GM18861 (cell line): ENCODE measurements at regions not wholly inside any gene's neighbourhood (a gene's known extent, or its start where the extent isn't known, plus 50 kb on each side); places are given as distances from the start of the nearest gene placed in this dataset.

Experiments
- ATAC-seq: cut with Tn5 transposase; IDR thresholded peaks from one replicate; pipeline ENCODE4 v1.9.1; 2021; ENCODE audit not compliant: unreplicated experiment

DNA sequence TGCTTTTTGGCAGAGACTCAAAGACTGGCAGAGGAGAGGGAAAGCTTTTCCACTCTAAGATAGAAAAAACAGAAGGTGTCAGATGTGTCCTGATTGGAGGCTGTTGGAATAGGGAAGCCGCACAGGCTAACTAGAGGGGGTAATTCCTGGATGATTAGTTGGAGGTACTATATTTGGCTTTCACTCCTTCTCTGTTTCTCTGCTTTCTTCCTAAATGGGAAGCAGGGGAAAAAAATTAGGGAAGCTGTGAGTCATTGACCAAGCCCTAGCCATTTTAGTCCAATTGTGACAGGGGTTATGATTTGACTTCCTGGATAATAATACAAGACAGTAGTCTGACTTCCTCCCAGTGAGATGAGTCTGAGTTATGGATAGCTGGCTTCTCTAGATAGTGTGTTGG, 475.2 kb upstream of the CELF2 start:
- no peak for ATAC-seq

DNA sequence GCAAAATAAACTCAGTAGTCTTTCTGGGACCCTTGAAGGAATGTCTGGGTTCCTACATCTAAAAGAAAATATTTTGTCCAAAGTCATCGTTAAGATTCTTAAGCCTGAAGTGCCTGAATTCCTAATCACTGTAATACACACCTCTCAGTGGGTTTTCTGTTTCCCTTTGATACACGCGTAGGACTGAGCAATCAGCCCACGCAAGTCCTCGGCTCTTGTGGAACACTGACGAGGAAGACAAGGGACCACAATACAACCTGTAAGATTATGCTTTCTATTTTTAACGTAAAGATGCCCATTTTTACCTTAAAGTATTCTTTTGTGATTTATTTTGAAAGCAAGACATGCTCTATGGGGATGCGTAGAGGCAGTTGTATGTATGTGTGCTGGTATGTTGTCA, 472.8 kb upstream of the CELF2 start:
- no peak for ATAC-seq

DNA sequence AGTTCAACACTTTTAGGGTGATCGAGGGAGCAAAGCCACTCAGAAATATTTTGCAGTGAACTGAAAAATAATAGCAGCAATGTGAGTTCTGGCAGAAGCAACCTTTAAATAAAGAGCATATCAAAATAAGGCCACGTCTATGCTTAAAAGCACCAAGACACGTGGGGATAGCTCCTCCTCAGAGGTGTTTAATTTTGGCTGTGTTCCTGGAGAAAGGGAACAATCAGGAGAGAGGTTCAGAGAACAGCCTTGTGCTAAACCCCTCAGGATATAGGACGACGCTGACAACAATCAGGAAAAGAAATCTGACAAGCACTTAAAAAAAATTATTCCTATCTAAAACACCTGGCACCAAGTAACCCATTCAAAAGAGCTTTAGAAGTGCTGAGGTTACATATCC, 471.9 kb upstream of the CELF2 start:
- ATAC-seq: no peak

DNA sequence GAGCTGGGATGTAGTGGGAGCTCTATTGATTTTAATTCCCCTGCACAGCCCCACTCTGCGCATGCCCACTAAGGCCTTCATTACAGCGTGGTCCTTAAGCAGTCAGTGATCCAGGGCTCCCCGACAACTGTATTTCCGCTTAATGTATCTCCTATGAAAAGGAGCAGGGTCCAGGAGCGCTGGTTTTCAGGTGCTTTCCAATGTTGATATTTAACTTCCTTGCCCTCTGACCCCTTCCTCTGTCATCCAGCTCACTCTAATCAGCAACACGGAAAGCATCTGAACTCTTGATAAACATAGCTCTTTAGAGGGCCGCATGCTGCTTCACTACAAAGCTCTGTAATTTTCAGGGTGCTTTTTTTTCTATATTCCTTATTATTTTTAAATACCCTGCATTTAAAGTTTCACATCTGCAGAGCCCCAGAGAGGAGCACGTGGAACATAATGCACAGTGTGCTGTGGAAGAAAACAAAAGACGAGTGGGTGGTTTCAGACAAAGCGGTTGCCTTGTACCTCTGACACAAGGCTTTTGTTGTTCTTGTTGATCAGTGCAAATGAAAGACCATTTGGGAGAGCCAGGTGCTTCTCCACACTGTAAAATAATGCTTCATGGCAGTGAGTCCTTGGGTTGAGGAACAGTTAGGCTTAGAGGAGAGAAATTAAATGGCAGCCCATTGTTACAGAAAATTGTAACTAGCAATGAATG, 465.9 kb upstream of the CELF2 start:
- ATAC-seq: no peak

DNA sequence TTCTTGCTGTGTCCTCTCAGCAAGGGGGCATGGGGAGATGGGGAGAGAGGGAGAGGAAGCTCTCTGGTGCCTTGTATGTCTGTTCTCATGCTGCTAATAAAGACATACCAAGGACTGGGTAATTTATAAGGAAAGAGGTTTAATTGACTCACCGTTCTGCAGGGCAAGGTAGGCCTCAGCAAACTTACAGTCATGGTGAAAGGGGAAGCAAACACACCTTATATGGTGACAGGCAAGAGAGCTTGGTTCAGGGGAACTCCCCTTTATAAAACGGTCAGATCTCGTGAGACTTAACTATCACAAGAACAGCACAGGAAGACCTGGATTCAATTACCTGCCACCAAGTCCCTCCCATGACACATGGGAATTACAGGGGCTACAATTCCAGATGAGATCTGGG, 464.7 kb upstream of the CELF2 start:
- ATAC-seq: no peak

DNA sequence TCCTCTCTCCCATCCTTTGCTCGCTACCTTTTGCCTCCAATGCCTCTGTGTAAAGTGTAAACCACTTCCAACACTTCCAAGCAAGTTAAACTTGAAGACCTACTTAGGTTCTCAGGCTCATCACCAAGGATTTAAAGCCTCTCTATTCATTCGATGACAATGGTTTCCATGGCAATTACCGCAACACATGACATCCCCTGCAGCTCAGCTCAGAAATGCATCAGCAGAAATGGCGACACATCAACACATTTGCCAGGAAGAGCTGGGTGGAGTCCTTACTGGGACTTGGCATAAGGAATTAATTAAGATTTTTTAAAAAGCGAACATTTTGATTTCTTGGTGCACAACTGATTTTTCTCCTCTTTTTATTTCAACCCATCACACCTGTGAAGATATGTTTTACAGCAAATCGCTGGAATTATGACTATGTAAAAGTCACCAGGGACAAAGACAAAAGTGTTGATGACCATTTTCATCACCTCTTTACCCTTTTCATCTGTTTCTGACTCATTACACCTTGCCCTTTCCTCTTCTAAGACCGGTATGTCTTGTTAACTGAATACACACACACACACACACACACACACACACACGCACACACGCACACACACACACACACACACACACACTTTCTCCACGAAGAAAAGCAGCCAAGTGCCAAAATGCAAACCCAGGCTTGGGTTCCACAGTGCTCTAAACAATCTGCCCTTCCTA, 453.4 kb upstream of the CELF2 start:
- no peak for ATAC-seq

DNA sequence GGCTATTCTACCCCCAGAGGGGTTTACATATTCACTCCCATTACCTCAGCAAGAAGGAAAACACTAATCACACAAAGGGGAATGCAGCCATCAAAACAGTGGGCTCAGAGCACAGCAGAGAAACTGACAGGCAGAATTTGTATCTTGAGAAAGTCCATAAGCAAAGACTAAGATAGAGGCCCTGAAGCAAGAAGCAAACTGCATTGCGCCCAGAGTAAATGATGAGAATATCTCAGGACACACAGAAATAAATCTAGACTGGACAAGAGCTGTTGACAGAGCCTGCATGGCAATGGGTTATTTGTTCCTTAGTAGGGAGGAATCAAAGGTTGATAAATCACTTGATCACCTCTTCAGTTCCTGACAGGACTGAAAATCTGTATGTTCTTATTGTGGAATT, 440.7 kb upstream of the CELF2 start:
- ATAC-seq: no peak

DNA sequence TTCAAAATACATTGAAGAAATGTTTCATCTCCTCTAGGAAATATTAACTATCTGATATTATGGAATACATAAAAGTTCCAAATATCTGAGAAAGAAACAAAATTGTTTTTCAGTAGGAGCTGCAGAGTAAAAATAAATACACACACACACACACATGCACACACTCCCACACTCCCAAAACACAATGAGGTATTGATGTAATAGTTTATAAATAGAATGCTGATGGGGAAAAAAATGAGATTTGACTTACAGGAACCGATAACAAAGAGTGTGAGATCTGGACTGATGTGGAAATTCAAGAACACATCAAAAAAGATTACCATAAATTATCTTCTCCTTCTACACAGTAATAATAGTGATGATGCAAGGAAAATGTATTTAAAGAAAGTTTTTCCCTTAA, 438.0 kb upstream of the CELF2 start:
- no peak for ATAC-seq

DNA sequence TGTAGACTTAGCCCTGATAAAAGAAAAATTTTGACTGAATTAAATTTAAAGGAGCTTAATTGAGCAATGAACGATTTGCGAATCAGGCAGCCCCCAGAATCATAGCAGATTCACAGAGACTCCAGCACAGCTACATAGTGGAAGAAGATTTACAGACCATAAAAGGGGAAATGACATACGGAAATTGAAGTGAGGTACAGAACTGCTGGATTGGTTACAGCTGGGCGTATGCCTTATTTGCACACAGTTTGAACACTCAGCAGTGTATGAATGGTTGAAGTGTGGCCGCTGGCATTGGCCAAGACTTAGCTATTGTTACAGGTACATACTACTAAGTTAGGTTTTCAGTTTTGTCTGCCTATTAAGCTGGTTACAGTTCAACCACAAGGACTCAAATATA, 433.5 kb upstream of the CELF2 start:
- ATAC-seq: no peak

DNA sequence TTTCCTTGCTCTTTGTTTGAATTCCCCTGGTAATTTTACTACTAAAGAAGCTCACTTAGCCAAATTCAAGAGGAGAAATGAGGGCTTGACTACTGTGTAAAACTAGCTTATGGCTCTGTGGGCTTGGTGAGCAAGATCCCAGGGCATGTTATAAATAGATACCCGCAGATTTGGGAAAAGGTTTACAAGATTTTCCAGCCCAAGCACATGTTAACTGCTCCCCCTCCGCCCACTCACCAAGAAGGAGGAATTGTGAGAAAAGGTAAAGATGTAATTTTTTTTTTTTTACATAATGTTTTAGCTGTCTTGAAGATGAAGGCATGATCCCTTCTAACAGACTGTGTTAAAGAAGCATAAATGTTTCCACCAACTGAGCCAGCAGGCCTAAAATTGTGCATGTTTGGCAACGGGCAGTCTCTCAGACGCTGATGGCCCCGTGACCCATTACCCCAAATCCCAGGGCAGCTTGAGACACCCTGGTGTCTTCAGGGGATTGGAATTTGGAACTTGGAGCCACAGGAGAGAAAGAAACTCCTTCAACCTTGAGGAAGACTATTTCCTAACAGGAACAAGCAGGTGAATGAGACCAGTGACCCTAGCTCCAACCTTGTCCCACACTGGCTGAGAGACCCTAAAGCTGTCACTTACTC, 429.8 kb upstream of the CELF2 start:
- no peak for ATAC-seq

DNA sequence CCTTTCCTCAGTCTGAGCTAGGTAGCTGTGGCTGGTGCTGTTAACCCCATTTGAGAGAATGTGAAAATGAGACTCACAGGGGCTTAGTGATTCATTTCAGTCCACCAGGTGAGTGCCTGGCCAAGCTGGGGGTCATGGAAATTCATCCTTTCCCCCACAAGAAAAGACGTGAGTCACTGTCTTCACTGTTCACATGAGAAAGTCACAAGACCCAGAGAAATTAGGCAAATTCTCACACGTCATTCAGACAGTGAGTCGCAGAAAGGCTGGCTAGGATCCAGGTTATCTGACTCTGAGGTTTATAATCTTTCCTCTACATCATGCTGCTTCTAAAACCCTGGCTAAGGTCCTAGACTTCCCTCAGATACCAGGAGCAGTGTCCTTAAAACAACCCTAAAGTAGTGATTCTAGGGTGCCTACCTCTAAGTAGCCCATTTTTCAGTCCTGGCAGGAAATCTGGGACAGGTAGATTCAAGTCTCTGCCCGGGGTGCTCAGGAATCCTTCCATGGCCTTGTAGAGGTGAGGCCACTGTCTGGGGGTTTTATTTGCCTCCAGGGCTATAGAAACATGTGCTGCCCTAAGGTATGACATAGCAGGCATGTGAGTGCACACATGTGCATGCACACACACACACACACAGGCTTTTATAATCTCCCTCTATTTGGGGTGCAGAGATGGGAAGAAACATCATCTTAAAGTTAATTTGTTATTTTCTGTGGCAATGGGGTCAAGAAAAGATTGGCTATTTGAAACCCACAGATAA, 427.9 kb upstream of the CELF2 start:
- ATAC-seq: peak; percentile 46

DNA sequence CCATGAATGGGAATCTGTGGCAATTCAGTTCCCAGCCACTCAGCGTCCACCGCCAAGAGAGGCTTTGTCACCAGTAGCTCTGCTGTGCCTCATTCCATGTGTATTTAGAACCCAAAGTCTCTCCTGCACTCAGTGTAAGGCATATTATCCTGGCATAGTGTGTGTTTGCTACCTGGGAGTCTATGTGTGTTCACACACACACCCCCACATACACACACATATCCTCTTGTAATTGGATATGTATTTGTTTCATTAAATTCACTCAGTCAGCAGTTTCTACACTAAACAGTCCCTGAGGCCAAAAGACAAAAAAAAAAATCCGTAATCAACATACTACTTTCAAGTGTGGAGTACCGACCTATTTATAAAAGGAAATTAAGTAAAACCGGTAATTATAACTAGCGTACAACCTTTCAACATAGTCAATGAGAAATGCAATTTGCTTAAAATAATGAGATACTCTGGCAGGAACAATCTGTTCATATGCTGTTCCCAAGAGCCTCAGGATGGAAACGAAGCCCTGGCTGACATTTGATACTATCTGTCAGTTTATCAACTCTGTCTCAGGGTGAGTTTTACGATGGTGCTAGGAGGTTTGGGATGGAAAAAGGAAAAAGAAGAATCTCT, 425.8 kb upstream of the CELF2 start:
- ATAC-seq: no peak

DNA sequence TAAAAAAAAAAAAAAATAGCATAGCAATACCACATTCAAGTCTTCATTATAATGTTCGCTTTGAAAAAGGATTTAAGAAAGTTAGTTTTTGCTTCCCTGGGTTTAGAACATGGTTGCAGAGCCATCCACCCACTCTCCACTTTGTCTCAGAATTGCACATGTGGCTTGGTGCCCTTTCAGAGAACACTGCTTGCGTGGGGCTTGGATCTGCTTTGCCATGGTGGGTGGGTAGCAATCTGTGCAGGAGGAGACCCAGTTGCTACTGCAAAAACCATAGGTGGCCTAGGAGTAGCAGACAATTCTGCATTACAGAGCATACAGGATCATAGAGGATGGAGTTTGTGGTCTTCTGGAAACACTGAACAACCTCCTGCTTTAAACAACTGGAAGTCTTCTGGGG, 421.4 kb upstream of the CELF2 start:
- no peak for ATAC-seq

DNA sequence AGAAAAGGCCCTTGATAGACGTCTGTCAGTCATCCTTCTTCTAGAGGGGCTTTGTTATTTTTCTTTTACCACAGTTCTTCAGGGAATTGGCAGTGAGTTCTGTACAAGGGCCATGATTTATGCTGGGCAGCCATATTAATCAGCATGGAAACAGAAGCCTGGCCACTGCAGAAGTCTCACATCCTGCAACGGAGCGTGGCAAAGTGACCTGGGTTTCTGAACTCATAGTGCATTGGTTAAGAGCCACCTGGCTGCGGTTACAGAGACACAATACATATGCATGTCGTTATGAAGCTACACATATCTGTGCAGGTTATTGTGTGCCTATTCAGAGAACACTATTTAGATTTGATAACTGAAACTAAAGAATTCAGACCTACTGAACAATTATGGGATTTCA, 419.4 kb upstream of the CELF2 start:
- ATAC-seq: no peak

DNA sequence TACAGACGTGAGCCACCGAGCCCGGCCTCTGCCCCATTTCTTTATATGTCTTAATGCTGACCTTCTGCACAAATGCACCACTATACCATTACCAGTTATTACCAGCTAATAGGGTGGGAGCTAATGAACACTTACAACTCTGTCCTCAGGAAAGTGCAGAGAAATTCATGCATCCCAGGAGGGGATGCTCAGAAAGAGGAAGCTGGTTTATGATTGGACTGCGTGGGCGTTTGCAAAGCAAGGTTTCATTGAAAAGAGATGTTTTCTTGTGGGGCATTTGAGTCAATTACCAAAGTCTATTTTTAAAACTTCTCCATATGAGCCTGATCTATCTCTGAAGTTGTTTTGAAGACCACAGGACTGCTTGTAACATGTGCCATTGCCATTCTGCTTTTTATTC, 417.7 kb upstream of the CELF2 start:
- no peak for ATAC-seq

DNA sequence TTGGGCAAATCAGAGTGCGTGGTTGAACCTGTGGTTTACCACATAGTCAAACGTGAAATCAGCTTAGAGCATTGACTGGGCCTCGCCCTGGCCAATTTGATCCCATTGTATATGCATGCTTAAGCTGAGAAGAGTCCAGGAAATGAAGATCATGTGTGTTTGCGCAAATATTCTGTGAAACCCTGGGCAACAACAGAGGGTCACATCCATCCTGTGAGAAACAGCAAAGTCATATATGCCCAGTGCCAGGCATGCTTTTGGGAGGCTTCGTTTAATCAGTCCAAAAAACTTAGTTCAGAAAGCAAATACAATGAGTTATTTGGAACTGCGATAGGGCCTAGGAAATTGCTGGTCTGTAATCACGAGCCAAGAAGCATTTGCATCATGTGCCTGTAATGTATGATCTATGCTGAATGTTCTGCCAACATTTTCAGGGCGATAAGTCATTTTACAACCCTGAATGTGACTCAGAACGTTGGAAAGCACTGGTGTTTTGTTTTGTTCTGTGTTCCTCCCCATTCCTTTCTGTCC, 412.1 kb upstream of the CELF2 start:
- no peak for ATAC-seq

DNA sequence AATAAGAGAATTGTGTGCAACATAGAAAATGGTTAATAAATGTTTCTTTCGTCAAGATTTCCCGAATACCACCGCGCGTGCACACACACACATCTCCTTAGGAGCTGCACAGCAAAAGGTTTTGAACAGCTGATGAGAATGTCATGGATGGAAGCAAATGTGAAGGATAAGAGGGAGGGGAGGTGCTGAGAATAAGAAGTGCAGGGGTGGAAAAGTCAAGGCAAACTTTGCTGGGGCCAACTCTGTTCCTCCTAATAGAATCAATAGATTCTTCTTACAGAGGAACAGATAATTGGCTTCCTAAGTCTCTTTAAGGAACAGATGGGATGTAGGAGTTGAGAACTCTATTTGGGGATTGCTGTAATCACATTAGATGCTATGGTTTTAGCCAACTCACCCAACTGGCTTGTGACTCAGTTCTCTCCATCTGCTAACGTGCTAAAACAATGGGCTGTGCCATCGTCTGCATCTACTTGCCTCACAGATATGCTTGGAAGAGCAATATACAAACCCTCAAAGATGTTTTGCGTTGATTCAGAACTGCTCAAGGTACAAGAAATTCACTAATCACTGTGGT, 408.2 kb upstream of the CELF2 start:
- no peak for ATAC-seq

DNA sequence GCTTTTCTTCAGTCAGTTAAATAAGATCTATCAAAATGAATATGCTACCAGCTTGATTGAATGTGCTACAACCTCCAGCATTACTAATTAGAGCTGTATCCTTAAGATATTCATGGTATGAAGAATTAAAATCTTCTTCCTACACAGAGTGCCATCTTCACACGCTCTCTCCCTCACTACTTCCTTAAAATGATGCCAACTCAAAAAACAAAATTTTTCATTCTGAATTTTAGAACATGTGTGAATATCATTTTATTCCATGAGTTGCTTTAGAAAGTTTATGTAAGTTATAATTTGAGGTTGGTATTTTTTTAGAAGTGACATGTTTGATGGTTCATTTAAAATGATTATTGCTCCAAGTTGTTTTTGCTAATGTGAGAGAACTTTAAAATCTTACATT, 407.5 kb upstream of the CELF2 start:
- ATAC-seq: no peak

DNA sequence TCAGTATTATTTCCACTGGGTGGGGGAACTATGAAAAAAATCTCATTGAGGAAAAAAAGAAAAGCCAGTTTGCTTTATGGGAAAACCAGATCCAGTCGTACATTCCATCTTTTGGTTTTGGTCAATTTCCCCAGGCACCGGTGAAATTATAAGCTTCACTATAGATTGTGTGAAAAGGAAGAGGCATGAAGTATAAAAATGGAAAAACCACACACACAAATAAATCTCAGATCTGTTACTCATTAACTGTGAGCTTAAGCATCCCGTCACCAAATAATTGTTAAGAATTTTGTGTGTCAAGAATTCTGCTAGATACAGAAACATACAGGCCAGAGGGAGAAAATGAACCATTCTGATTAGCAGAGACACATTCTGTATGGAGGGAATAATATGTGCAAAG, 405.5 kb upstream of the CELF2 start:
- ATAC-seq: no peak

DNA sequence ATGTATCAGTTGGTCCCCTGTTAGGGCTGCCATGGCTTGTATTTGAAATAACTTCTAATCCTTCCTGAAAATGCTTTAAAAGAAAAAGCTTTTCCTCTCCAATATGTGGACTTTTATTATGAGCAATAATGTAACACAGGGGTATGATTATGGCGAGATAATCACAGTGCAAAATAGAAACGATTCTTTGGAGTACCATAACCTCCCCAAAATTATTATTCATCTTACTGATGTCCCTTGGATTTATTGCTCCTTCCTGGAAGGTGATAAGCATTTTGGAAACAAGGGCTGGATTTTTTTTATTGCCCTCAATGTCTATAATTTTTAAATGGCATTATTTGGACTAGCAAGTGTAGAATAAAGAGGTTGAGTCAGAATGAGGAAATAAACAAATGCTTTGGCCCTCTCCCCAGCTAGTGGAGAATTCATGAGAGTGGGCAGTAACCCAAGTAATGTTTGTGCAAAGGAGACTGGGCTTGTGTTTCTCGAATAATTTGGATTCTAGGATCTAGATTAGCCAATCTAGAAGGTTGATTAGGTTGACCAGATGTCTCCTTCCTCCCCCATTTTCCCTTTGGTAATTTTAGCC, 403.9 kb upstream of the CELF2 start:
- no peak for ATAC-seq
